Suprapubic skin (tissue), 4 donors: ENCODE measurements at regions not wholly inside any gene's neighbourhood (a gene's known extent, or its start where the extent isn't known, plus 50 kb on each side); places are given as distances from the start of the nearest gene placed in this dataset.

Experiments
- DNase-seq, 2 donors: peaks; one replicate each; pipeline ENCODE4 v3.0.0-alpha.2; 2019; ENCODE audit warnings: low spot score in 2 of 2
- H3K27ac ChIP-seq: fragments of 200-600 bp; sonication (generic); one replicate; pipeline ENCODE4 v1.5.1; 2019
- H3K27me3 ChIP-seq: fragments of 200-600 bp; sonication (generic); one replicate; pipeline ENCODE4 v1.5.1; 2019
- H3K36me3 ChIP-seq: fragments of 200-600 bp; sonication (generic); one replicate; pipeline ENCODE4 v1.5.1; 2019
- H3K4me1 ChIP-seq: fragments of 200-600 bp; sonication (generic); one replicate; pipeline ENCODE4 v1.5.1; 2019
- H3K4me3 ChIP-seq: fragments of 200-600 bp; sonication (generic); one replicate; pipeline ENCODE4 v1.5.1; 2019; ENCODE audit warnings: mild to moderate bottlenecking
- H3K9me3 ChIP-seq: fragments of 200-600 bp; sonication (generic); one replicate; pipeline ENCODE4 v1.5.1; 2019
- CTCF ChIP-seq, 2 donors: fragments of 200-600 bp in 1 of 2; fragments of 450-650 bp in 1 of 2; sonication (generic) in 1 of 2; IDR thresholded peaks; one replicate each; pipeline ENCODE4 v1.5.1; 2016 to 2019; ENCODE audit warnings: antibody characterized with exemption in 2 of 2, mild to moderate bottlenecking in 1 of 2, moderate library complexity in 1 of 2
- EP300 ChIP-seq: sonication (generic); formaldehyde crosslinking; IDR thresholded peaks from one replicate; pipeline ENCODE4 v1.6.1; 2017; ENCODE audit warnings: antibody characterized with exemption
- POLR2A ChIP-seq, 2 donors: fragments of 450-650 bp; IDR thresholded peaks; one replicate each; pipeline ENCODE4 v1.6.1; 2017; ENCODE audit warnings: antibody characterized with exemption in 2 of 2, mild to moderate bottlenecking in 2 of 2, moderate library complexity in 2 of 2
- POLR2AphosphoS5 ChIP-seq, 3 donors: sonication (generic); formaldehyde crosslinking; IDR thresholded peaks; one replicate each; pipeline ENCODE4 v1.6.1; 2017; ENCODE audit warnings: antibody characterized with exemption in 3 of 3
- WGBS: methylation state at CpG from one replicate; pipeline ENCODE4 v1.1.5; 2018; 5-methylcytosine and 5-hydroxymethylcytosine counted together

- 90% methylated on average over 27 of the region's 27 CpGs for WGBS
- no peaks in the 10 kb centered on the region for H3K9me3 ChIP-seq
- TF ChIP-seq POLR2A (IDR thresholded peaks at IDR 0.05) (no peak), EP300 (no peak), POLR2AphosphoS5 (IDR thresholded peaks at IDR 0.05) (no peak), CTCF (IDR thresholded peaks at IDR 0.05) (no peak)
- DNase-seq: no peak
- H3K4me3 ChIP-seq: no peak overlapping the region
- H3K27me3 ChIP-seq: peaks cover 34% of the 10 kb centered on the region
- H3K4me1 ChIP-seq: no peaks in the 10 kb centered on the region
- H3K27ac ChIP-seq: no peak overlapping the region
- no peaks in the 10 kb centered on the region for H3K36me3 ChIP-seq
Measured at GRCh38 chr6:169838346-169839028, 87.1 kb downstream of the ERMARD start.

DNA sequence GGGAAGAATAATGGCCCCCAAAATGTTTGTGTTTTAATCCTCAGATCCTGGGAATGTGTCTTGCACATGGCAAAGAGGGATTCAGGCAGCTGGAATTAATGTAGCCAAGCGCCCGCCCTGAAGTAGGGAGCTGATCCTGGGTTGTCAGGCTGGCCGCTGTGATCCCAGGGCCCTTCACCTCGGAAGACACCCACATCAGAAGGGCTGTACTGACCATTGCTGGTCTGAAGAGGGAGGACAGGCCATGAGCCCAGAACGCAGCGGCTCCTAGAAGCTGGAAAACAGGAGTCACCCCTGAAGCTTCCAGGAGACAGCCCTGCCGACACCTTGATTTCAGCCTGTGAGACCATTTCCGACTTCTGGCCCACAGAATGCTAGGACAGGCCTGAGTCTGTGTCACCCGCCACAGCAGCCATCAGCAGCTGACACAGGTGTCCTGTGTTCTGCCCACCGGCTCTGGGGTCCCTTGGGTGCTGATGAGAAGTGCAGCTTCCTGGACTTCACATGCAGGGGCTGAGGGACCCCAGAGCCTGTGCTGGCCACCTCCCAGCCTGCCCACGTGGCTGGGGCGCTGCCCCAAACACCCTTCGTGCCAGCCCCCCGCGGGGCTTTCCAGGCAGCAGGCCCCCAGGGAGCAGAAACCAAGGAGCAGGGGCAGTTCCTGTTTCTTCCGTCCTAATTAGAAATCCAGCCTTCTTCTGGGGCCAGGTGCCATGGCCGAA, 86.3 kb downstream of the ERMARD start:
- H3K9me3 ChIP-seq: no peaks in the 10 kb centered on the region
- TF ChIP-seq POLR2A (IDR thresholded peaks at IDR 0.05) (no peak), POLR2AphosphoS5 (IDR thresholded peaks at IDR 0.05) (no peak), CTCF (IDR thresholded peaks at IDR 0.05) (no peak), EP300 (no peak)
- WGBS: 65% methylated on average over 9 of the region's 17 CpGs
- DNase-seq: no peak
- H3K27me3 ChIP-seq: peaks cover 31% of the 10 kb centered on the region
- no peak overlapping the region for H3K27ac ChIP-seq
- H3K36me3 ChIP-seq: no peaks in the 10 kb centered on the region
- H3K4me1 ChIP-seq: peaks cover under 1% of the 10 kb centered on the region
- no peak overlapping the region for H3K4me3 ChIP-seq

- no peak for TF ChIP-seq CTCF (IDR thresholded peaks at IDR 0.05)
- no peak for TF ChIP-seq POLR2AphosphoS5 (IDR thresholded peaks at IDR 0.05)
- TF ChIP-seq EP300: no peak
- no peak for TF ChIP-seq POLR2A (IDR thresholded peaks at IDR 0.05)
Measured at GRCh38 chr6:169833258-169833794, 81.9 kb downstream of the ERMARD start.

DNA sequence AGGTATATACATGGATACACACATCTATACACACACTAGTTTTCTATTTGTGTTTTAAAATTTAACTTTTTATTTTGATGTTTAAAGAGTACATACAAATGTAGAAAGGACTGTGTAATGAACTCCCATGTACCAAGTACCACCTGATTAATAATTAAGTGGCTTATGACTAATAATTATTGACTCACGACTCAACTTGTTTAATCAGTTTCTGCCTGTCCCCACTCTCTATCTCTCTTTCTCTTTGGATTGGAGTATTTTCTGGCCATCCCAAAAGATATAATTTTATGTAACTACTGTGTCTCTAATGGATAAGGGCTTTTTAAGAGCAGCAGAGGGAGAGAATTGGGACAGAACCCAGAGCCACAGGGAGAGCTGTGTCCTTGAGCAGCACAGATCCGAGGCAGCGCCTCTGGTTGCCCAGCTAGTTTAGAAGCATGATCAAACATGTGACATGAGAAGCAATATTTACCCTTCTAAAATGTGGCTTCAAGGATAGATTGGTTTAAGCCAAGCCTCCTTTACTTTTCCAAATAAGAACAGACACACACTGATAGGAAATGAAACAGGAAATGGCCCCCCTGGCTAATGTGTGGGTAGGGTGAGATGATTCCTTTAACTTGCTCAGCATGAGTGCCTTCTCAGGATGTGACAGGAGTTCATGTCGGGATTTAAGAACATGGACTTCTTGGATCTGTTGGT, 81.0 kb downstream of the ERMARD start:
- Histone ChIP-seq H3K4me1 (peaks cover 18% of the 10 kb centered on the region), H3K9me3 (no peaks in the 10 kb centered on the region), H3K27me3 (peaks cover 22% of the 10 kb centered on the region), H3K27ac (no peak overlapping the region), H3K36me3 (no peaks in the 10 kb centered on the region), H3K4me3 (no peak overlapping the region)
- DNase-seq: no peak
- 51% methylated on average over 4 of the region's 4 CpGs for WGBS
- TF ChIP-seq POLR2AphosphoS5 (IDR thresholded peaks at IDR 0.05) (no peak), POLR2A (IDR thresholded peaks at IDR 0.05) (no peak), EP300 (no peak), CTCF (IDR thresholded peaks at IDR 0.05) (no peak)

More at GRCh38 chr6:169833258-169833794, 81.9 kb downstream of the ERMARD start:
- peaks cover 18% of the 10 kb centered on the region for H3K4me1 ChIP-seq
- H3K27ac ChIP-seq: no peak overlapping the region
- H3K27me3 ChIP-seq: peaks cover 30% of the 10 kb centered on the region
- no peaks in the 10 kb centered on the region for H3K9me3 ChIP-seq
- no peak for DNase-seq
- no peaks in the 10 kb centered on the region for H3K36me3 ChIP-seq
- WGBS: 94% methylated on average over 7 of the region's 7 CpGs
- H3K4me3 ChIP-seq: no peak overlapping the region
